Mucosa of gallbladder (tissue), 1 donor: ENCODE measurements at regions not wholly inside any gene's neighbourhood (a gene's known extent, or its start where the extent isn't known, plus 50 kb on each side); places are given as distances from the start of the nearest gene placed in this dataset.

Experiments used
- DNase-seq: peaks from one replicate; pipeline ENCODE4 v3.0.0-alpha.2; 2020; ENCODE audit warnings: low spot score
- donor health status: DM: no; HTN: no; CAD: no.

GRCh38 chr1:29673228-29673500, 436.8 kb downstream of the PTPRU start:
- DNase-seq = no peak

DNA sequence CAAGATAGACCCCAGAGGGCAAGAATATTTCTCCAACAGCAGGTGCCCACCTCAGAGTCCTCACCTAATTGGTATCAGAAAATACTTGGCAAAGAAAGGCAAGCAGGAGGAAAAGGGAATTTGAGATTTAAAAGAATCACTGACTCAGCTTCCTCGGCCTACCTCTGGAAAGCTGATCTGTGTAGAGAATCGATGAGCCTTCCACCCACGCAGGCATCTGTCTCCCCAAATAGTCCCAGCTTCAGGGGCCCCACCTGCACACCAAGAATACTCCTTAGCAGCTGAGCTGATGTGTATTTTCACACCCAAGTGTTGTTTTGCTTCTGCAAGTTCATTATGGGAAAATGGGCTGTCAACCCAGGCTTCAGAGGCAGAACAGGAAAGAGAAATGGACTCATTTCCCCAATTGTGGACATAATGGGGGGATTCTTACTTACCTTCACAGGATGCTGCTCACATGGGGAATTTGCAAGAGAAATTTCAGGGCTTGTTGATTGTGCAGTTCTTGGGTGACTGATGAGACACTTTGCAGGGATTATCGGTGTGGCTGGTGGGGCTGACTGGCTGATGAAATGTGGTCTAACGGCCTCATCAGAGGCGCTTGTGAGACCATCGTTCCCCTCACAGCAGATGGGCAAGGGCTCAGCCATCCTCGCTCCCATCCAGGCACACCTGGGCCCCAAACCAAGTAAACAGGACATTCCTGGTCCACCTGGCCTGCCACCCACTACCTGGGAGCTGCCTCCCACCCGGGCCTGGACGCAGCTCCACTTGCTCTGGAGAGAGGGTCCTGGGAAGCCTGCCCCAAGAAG, 436.3 kb downstream of the PTPRU start:
- no peak for DNase-seq

DNA sequence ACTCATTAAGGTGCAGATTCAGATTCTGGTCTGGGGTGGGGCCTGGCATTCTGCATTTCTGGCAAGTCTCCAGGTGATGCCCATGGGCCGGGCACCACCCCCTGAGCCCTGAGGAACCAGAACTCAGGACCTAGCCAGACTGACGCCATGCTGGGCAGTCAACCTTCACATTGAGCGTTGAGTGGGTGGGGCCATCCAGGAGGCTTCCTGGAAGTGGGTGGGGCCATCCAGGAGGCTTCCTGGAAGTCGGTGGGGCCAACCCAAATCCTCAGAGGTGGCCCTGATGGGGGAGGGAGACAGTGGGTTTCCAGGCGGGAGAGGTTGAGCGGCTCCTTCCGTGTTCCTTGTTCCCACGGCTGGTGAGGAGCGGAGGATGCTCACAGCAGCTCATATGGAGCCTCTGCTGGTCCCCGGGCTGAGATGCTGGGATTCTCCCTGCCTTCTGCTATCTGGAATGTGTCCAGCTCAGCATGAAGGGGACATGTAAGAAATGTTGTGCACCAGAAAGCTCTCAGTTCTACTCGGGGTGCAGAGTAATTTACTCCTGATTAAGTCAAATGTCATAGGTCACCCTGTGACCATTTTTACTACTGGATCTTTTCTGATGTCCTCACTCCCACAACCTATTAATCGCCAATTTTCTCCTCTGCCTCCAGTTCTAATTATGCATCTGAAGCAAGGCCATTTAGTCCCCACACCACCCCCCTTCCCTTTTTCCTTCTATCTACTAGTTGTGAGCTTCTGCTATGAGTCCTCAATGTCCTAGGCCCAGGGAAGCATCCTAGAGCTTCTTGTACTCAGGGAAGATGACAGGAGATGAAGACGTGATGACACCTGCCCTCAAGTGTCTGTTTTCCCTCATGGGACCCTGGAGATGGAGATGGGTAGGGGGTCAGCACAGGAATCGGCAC, 435.4 kb downstream of the PTPRU start:
- no peak for DNase-seq

GRCh38 chr1:29670752-29671151, 434.4 kb downstream of the PTPRU start:
- no peak for DNase-seq

DNA sequence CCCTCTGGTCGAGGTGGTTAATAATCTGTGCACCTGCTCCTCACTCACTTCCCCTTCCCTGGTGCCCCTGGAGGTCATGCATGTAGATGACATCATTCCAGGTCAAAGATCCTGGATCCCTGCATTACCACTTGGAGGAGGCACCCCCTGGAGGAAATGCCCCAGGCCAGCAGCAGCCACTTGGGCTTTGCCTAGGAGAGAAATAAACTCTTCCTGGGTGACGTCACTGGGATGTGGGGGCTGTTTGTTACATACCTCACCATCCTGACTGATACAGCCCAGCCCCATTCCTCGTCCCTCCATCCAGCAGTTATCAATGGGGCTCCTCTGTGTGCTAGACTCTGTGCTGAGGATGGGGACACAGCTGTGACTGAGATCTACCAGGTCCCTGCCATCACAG, 433.6 kb downstream of the PTPRU start:
- no peak for DNase-seq

- DNase-seq = no peak
Observed at GRCh38 chr1:29669158-29669871, 433.0 kb downstream of the PTPRU start.

DNA sequence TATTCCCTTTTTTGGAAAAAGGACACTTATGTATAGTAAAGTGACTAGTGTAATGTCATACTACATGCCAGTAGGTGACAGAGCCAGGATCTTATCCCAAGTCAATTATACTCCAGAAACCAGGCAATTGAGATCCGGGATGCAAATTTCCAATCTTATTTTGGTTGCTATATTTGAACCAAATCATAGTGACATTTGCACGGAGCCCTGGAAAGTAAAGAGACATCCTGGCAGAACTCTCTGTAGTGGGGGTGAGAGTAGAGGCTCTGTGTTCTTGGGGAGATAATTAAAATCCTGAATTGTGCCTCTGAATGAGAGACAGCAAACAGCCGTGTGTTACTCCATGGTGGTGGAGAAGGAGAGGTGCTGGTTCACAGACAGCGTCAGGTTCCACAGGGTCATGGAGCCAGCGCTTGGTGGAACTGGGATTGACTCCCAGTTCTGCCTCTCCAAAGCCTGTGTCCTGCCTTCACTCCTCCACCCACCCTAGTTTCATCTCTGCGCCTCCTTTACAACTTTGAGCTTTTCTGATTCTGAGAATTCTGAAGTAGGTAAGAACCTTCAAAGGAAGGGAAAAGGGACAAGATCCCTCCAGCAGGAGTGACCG, 432.3 kb downstream of the PTPRU start:
- no peak for DNase-seq

DNA sequence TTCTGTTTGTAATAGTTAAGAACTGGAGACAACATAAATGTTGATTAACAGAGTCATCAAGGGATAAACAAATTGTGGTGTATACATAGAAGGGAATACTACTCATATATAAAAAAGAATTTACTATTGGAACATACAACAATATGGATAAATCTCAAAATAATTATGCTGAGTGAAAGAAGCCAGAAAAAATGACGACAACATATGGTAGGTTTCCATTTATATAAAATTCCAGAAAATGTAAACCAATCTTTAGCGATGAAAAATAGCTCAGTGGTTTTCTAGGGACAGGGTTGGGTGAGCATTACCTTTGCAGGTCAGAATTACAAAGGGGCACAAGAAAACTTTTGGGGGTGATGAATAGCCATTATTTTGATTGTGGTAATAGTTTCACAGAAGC, 431.6 kb downstream of the PTPRU start:
- no peak for DNase-seq

GRCh38 chr1:29664711-29665110, 428.4 kb downstream of the PTPRU start:
- DNase-seq = no peak

GRCh38 chr1:29658688-29659087, 422.4 kb downstream of the PTPRU start:
- DNase-seq = no peak

DNA sequence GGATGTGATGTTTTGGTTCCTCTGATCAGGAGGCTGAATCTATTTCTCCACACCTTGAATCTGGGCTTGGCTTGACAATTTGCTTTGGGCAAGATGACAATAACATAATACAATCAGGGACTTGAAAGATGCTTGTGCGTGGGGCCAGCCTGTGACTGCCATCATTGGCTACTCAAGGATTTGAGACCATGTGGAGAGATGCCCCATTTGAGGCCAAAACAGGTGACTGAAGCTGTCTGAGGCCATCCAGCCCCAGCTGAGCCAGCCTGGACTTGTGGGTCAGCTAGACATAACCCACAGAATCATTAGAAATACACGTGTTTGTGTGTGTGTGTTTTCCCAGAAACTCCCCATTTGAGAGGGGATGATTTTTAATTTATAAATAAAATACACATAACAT, 421.5 kb downstream of the PTPRU start:
- no peak for DNase-seq

DNA sequence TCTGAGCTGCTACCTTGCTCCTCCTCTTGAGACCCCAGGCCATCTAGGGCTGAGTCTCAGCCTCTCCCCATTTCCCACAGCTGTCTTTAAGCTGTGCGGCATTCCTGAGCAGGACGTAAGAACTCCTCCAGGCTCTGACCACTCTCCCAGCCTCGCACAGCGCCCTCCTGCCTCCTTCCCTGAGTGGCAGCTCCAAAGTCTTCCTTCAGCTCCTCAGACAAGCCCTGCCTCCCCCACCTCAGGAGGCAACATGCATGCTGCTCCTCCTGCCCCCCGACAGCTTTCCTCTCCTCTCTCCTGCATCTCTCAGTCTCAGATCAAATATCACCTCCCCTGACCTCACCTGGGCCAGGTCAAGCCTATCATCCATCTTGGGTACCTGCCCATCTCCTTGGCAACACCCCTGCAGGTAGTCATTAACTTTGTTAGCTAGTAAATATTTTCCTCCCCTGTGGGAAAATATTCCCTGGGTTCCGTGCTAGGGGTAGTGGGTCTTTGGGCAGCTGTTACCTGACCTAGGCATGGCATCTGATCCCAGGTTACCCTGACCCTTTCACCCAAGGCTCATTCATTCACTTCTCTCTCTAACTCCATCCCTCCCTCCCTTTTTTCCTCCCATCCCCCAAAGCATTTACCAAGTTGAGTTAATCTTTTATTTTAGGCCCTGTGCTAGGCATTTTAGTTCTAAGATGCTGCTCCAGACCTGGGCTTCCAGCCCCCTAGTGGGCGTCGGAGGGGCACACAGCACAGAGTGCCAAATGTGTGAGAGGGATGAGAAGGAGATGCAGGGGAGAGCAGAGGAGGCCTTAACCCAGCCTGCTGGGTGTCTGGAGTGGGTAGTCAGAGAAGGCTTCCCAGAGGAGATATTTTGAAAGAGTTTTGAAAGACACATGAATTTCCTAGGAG, 419.9 kb downstream of the PTPRU start:
- DNase-seq = no peak

- DNase-seq = no peak
Observed at GRCh38 chr1:29655145-29655544, 418.8 kb downstream of the PTPRU start.

DNA sequence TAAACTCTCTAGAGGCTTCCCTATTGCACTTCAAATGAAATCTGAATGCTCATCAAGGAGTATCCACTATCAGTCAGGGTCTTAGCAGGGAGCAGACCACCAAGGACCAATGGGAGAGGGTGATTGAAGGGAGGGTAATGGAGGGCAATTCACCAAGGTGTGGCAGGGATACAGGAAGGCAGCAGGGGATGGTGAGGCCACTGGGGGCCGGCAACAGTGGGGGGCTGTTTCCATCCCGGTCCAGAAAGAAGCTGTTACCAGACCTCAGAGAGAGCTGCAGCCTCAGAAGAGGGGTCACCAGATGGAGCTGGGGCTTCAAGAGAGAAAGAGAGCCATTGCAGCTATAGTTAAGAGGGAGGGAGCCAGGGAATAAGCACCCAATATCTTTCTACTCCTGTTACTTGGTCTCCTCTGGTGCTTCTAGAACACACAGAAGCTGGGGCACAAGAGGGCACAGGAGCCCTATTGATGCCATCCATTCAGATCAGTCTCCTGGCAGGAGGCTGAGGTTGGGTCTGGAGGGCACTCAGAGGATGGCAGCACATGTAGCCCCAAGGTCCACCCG, 417.6 kb downstream of the PTPRU start:
- no peak for DNase-seq

DNA sequence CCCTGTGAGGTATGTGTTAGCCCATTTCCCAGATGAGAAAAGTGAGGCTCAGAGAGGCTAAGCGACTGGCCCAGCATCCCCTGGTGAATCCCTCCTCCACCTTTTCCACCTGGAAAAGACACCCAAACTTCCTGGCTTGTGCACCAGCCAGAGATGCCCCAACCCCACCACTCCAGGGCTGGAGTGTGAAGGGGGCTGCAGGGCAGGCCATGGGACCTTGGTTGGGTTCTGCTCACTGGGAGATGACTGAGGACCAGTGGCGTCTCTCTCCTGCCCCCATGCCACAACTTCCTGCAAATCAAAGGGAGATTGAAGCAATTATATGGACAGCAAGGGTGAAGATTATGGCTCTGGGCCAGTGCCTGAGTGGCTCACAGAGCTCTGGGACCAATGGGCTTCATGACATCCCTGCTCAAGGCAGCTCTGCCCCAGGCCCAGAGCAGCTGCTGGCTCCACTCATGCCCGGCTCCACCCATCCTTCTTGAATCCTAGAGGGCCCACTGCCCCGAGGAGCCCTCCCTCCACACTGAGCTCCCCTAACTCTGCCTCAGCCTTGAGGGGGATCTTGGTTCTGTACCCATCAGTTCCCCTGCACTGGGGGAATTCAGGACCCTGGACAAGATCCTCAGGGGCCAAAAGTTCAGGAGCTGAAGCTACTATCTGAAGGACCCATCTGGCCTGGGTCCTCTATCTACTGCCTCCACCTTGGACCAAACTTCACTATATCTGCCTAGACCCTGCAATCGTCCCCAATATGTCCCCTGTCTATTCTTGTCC, 416.9 kb downstream of the PTPRU start:
- no peak for DNase-seq

GRCh38 chr1:29651684-29652665, 415.7 kb downstream of the PTPRU start:
- DNase-seq = no peak

- no peak for DNase-seq
Observed at GRCh38 chr1:29651246-29651645, 414.9 kb downstream of the PTPRU start.

DNA sequence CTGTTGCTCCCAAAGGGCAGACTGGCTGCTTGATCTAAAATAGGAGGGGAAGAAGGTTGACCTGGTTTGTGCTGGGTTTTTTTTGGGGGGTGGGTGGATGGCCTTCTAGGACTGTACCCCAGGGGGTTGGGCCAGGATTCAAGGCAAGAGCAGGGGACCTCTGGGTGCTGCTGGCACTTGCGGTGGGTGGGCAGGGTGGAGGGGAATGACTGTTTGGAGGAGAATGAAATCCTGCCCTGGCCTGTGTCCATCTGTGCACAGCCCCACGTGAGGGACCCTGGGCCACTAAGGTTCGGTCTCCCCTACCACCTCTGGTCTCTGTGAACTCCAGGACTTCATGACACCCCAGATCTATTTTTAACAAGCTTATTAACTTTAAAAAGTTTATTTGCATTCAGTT, 414.2 kb downstream of the PTPRU start:
- no peak for DNase-seq

GRCh38 chr1:29650041-29650400, 413.7 kb downstream of the PTPRU start:
- no peak for DNase-seq
